ENCODE measurements at regions not wholly inside any gene's neighbourhood (a gene's known extent, or its start where the extent isn't known, plus 50 kb on each side); places are given as distances from the start of the nearest gene placed in this dataset.

DNA sequence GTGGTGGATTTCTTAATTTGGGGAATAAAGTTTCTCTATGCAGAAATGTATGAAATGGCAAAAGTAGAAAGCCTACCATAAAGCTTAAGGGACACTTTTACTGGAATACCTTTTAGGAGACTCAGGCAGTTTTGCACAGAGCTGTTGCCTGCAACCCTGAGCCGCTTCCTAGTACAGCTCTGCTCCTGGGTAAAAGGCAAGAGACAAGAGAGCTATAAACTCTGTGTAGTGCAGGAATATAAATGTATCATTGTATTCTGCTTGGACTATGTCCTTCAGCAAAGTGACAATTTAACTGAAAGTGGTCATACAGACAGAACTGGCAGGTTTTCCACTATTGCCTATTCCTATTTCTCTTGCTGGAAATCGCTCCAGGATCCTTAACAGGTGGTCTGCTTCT lies 65.3 kb upstream of the MYOCD start:
- DNase-seq (ENCODE audit: low read depth, low spot score) = no peak
- Histone ChIP-seq H3K4me1 (ENCODE audit: control insufficient read depth, extremely low read depth, insufficient read depth, low read length) (no peaks in the 10 kb centered on the region), H3K9me1 (ENCODE audit: control insufficient read depth, extremely low read depth, insufficient read depth, low read length) (no peaks in the 10 kb centered on the region), H3K9ac (ENCODE audit: control insufficient read depth, extremely low read depth, insufficient read depth, low read length) (no peak overlapping the region), H3K27ac (ENCODE audit: control insufficient read depth, insufficient read depth, low read length) (no peak overlapping the region), H2AFZ (ENCODE audit: control insufficient read depth, low read length) (no peak overlapping the region), H3K4me3 (ENCODE audit: control insufficient read depth in 2 of 3, extremely low read depth in 1 of 3, insufficient read depth in 2 of 3, low read depth in 1 of 3, low read length in 3 of 3) (no peak overlapping the region), H4K20me1 (ENCODE audit: control insufficient read depth, extremely low read depth, insufficient read depth, low read length) (no peaks in the 10 kb centered on the region), H3K79me2 (ENCODE audit: control insufficient read depth, insufficient read depth, low read length) (no peaks in the 10 kb centered on the region), H3K27me3 (ENCODE audit: control insufficient read depth, extremely low read depth, insufficient read depth, low read length) (no peaks in the 10 kb centered on the region), H3K9me3 (ENCODE audit: control insufficient read depth, low read depth, low read length) (no peaks in the 10 kb centered on the region), H3K4me2 (ENCODE audit: control insufficient read depth, extremely low read depth, insufficient read depth, low read depth, low read length) (no peak overlapping the region), H3K36me3 (ENCODE audit: control insufficient read depth in 2 of 2, extremely low read depth in 1 of 2, insufficient read depth in 2 of 2, low read length in 2 of 2) (no peaks in the 10 kb centered on the region)
- TF ChIP-seq, protein P1, sequence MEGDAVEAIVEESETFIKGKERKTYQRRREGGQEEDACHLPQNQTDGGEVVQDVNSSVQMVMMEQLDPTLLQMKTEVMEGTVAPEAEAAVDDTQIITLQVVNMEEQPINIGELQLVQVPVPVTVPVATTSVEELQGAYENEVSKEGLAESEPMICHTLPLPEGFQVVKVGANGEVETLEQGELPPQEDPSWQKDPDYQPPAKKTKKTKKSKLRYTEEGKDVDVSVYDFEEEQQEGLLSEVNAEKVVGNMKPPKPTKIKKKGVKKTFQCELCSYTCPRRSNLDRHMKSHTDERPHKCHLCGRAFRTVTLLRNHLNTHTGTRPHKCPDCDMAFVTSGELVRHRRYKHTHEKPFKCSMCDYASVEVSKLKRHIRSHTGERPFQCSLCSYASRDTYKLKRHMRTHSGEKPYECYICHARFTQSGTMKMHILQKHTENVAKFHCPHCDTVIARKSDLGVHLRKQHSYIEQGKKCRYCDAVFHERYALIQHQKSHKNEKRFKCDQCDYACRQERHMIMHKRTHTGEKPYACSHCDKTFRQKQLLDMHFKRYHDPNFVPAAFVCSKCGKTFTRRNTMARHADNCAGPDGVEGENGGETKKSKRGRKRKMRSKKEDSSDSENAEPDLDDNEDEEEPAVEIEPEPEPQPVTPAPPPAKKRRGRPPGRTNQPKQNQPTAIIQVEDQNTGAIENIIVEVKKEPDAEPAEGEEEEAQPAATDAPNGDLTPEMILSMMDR (optimal IDR thresholded peaks at IDR 0.05 in 1 of 3, IDR thresholded peaks at IDR 0.05 in 1 of 3, conservative IDR thresholded peaks at IDR 0.05 in 1 of 3; ENCODE audit: extremely low read depth in 1 of 3, insufficient read depth in 2 of 3, low read length in 3 of 3) = no peak
- TF ChIP-seq EZH2 (IDR thresholded peaks at IDR 0.05; ENCODE audit: low read length) = no peak
- no peak for FAIRE-seq
- dilution Hi-C loops (cut with MboI; ENCODE audit: extremely low pct_ligation_motif_present, low sequenced_read_pairs) = no loop called here

DNA sequence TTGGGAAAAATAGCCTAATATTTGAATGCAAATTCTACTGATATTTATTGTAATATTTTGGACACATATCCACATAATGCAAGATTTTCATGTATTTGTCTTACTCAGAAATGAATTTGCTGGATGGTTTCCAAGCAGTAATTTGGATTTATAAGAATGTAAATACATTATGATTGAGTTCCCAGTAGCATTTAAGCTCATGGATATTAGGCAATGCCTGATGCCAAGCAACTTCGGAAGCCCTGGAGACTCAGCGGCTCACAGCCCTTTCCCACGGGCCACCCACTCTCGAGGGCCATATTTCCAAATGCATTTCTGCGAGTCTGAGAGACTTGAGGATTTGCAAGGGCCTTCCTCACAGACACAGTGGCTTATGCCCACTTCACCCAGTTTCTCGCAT lies 62.1 kb upstream of the MYOCD start:
- no peak for FAIRE-seq
- Histone ChIP-seq H3K4me1 (ENCODE audit: control insufficient read depth, extremely low read depth, insufficient read depth, low read length) (no peaks in the 10 kb centered on the region), H3K9me1 (ENCODE audit: control insufficient read depth, extremely low read depth, insufficient read depth, low read length) (no peaks in the 10 kb centered on the region), H4K20me1 (ENCODE audit: control insufficient read depth, extremely low read depth, insufficient read depth, low read length) (no peaks in the 10 kb centered on the region), H3K9ac (ENCODE audit: control insufficient read depth, extremely low read depth, insufficient read depth, low read length) (no peak overlapping the region), H3K9me3 (ENCODE audit: control insufficient read depth, low read depth, low read length) (no peaks in the 10 kb centered on the region), H2AFZ (ENCODE audit: control insufficient read depth, low read length) (no peak overlapping the region), H3K36me3 (ENCODE audit: control insufficient read depth in 2 of 2, extremely low read depth in 1 of 2, insufficient read depth in 2 of 2, low read length in 2 of 2) (no peaks in the 10 kb centered on the region), H3K4me2 (ENCODE audit: control insufficient read depth, extremely low read depth, insufficient read depth, low read depth, low read length) (no peak overlapping the region), H3K79me2 (ENCODE audit: control insufficient read depth, insufficient read depth, low read length) (no peaks in the 10 kb centered on the region), H3K4me3 (ENCODE audit: control insufficient read depth in 2 of 3, extremely low read depth in 1 of 3, insufficient read depth in 2 of 3, low read depth in 1 of 3, low read length in 3 of 3) (no peak overlapping the region), H3K27me3 (ENCODE audit: control insufficient read depth, extremely low read depth, insufficient read depth, low read length) (no peaks in the 10 kb centered on the region), H3K27ac (ENCODE audit: control insufficient read depth, insufficient read depth, low read length) (no peak overlapping the region)
- TF ChIP-seq, protein P1 (optimal IDR thresholded peaks at IDR 0.05 in 1 of 3, IDR thresholded peaks at IDR 0.05 in 1 of 3, conservative IDR thresholded peaks at IDR 0.05 in 1 of 3; ENCODE audit: extremely low read depth in 1 of 3, insufficient read depth in 2 of 3, low read length in 3 of 3) = no peak
- TF ChIP-seq EZH2 (IDR thresholded peaks at IDR 0.05; ENCODE audit: low read length) = no peak
- DNase-seq (ENCODE audit: low read depth, low spot score) = no peak
- dilution Hi-C loops (cut with MboI; ENCODE audit: extremely low pct_ligation_motif_present, low sequenced_read_pairs) = no loop called here
